ENCODE measurements at regions not wholly inside any gene's neighbourhood (a gene's known extent, or its start where the extent isn't known, plus 50 kb on each side); places are given as distances from the start of the nearest gene placed in this dataset.

DNA sequence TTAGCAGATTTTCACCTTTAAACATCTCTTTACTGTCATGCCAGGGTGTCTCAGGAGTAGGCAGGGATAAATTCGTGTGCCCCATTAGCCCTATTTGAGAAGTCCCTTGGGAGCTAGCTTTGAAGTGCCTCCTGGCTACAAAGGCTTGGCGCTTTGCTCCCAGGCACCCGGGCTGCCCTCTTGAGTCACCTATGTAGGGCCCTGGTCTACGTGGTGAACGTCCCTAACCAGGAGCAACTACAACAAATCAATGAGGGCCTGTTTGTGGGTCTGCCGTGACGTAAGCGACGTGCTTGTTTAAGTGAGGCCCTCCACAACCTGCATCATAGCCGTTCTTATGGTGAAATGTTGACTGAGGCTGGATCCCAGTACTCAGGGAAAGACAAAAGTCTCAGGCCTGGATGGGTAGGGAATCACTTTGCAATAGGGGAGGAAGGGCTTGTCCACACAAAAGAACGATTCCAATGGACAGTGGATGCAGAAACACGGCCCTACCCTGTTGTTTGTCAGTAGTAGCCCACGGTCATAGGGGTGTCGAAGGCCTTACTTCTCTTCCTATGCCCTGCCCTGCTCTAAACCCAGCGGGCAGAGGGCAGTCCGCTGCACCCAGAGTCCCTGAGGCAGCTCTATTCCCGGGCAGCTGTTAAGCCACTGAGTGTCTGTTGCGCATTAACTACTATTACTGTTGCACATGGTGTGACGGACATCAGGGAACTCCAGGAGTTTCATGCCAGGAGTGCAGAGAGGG, 93.9 kb downstream of the INHBB start:
- WGBS, 3 donors = 92 to 95% (median 95%) methylated on average over 19 of the region's 19 CpGs

DNA sequence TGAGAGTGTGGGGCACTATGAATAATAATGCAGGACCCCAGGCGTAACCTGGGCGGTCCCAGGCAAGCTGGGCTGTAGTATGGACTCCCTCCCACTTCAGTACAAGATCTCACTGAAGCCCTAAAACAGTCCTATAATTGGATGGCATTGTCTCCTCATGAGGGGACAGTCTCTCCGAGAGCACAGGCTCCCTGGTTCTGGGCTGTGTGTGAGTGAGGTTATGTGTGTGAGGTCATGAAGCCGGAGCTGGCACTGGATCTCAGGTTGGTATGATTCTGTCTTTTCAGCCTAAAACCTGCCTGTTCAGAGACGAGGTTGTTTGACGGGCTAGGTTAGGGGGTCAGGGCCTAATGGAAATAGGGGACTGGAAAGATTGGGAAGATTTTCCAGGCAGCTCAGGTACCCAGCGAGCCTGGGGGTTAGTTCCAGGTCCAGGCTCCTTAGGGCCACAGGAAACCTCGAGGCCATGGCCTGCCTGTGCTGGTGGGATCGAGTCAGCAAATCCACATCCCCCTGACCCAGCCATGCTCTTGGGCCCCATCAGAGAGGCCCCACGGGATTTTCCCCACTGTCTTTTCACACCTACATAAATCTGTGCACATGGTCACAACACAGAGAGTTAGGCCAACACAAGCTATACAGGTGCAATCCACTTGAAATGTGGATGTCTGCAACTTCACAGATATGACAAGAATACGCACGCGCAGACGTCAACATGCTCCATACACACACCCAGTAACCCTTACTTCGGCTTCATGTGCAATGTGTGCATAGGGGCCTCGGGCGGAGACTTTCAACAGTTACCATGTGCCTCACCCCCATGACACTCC, 94.8 kb downstream of the INHBB start:
- no peak for DNase-seq
- WGBS, 3 donors = 94 to 98% (median 96%) methylated on average over 17 of the region's 17 CpGs
- H3K9me3 ChIP-seq = no peaks in the 10 kb centered on the region
- H3K36me3 ChIP-seq = no peaks in the 10 kb centered on the region
- H3K4me1 ChIP-seq (ENCODE audit: insufficient read depth) = peaks cover 5% of the 10 kb centered on the region
- no peak for TF ChIP-seq CTCF (IDR thresholded peaks at IDR 0.05)
- TF ChIP-seq POLR2A (IDR thresholded peaks at IDR 0.05) = no peak
- TF ChIP-seq EP300 (IDR thresholded peaks at IDR 0.05) = no peak
- no peak overlapping the region for H3K4me3 ChIP-seq
- H3K27me3 ChIP-seq = no peaks in the 10 kb centered on the region
- intact Hi-C loops (cut with DNase I) = no loop called here
- no peak overlapping the region for H3K27ac ChIP-seq

More for the DNA sequence above, 93.9 kb downstream of the INHBB start:
- TF ChIP-seq CTCF (IDR thresholded peaks at IDR 0.05) (no peak), POLR2A (IDR thresholded peaks at IDR 0.05) (no peak), EP300 (IDR thresholded peaks at IDR 0.05) (no peak)
- Histone ChIP-seq H3K27me3 (no peaks in the 10 kb centered on the region), H3K9me3 (no peaks in the 10 kb centered on the region), H3K27ac (no peak overlapping the region), H3K4me3 (no peak overlapping the region), H3K36me3 (no peaks in the 10 kb centered on the region), H3K4me1 (ENCODE audit: insufficient read depth) (peaks cover 5% of the 10 kb centered on the region)
- no peak for DNase-seq
- intact Hi-C loops (cut with DNase I) = no loop called here

DNA sequence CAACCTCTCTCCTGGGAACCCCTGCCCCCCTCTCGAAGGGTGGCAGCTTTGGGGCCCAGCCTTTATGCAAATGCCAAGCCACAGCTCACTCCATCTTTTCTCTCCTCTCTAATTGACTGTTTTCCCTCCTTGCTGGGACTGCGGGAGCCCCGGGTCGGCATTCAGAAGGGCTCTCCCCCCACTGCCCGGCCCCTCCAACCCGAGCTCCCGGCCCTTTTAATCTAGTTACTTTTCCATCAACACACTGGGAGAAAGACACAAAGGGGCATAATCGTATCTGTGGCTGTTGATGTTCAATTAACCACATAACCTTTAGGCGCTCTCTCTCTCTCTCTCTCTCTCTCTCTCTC, 95.4 kb downstream of the INHBB start:
- H3K36me3 ChIP-seq = no peaks in the 10 kb centered on the region
- TF ChIP-seq POLR2A (IDR thresholded peaks at IDR 0.05) (no peak), CTCF (IDR thresholded peaks at IDR 0.05) (no peak), EP300 (IDR thresholded peaks at IDR 0.05) (no peak)
- no peak overlapping the region for H3K4me3 ChIP-seq
- DNase-seq = no peak
- WGBS, 3 donors = 86 to 93% (median 90%) methylated on average over 9 of the region's 9 CpGs
- H3K27ac ChIP-seq = no peak overlapping the region
- intact Hi-C loops (cut with DNase I) = no loop called here
- H3K27me3 ChIP-seq = no peaks in the 10 kb centered on the region
- H3K4me1 ChIP-seq (ENCODE audit: insufficient read depth) = peaks cover 5% of the 10 kb centered on the region
- H3K9me3 ChIP-seq = no peaks in the 10 kb centered on the region

DNA sequence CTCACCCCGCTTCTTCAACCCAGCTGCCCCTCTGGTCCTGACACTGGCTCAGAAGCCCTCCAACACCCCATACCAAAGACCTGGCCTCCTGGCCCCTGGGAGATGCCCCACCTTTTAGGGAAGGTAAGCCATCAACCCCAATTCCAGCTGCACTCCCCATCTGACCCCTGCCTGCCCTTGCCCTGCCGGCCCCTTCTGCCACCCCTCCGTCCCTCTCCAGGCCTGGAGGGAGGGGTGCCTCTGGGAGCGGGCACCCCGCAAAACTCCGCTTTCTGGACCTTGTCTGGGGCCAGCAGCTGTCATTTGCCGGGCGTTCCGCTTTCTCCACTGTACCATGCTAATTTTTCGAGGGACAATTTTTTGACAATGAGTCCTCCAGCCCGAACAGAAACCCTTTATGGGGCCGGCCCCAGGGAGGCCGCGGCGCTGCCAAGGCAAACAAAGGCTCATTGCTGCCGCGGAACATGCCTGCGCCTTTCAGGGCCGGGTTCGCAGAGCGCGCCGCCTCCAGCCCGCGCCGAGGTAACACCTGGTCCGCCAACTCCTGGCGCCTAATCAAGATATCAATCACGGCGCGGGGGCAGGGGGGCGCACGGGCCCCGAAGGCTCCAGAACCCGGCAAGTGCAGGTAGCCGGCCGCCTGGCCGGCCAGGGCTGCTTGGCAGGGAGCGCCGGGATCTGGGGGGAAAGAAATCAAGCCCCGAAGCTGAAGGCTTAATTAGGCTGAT, 96.0 kb downstream of the INHBB start:
- intact Hi-C loops (cut with DNase I) = no loop called here
- 9 to 11% (median 9%) methylated on average over 41 of the region's 41 CpGs for WGBS, 3 donors
- H3K27ac ChIP-seq = no peak overlapping the region
- no peaks in the 10 kb centered on the region for H3K9me3 ChIP-seq
- DNase-seq = peak in 1 of 5 donors; percentile 51
- no peaks in the 10 kb centered on the region for H3K27me3 ChIP-seq
- no peak overlapping the region for H3K4me3 ChIP-seq
- H3K36me3 ChIP-seq = no peaks in the 10 kb centered on the region
- peaks cover 5% of the 10 kb centered on the region for H3K4me1 ChIP-seq (ENCODE audit: insufficient read depth)
- no peak for TF ChIP-seq POLR2A (IDR thresholded peaks at IDR 0.05)
